Upper lobe of left lung (tissue), 6 donors: ENCODE measurements at regions not wholly inside any gene's neighbourhood (a gene's known extent, or its start where the extent isn't known, plus 50 kb on each side); places are given as distances from the start of the nearest gene placed in this dataset.

Source experiments
- ATAC-seq, 2 donors: fragments of 200-7000 bp; cut with Tn5 transposase; one replicate each; pipeline ENCODE4 v1.9.1; 2022; ENCODE audit warnings: mild to moderate bottlenecking in 2 of 2, moderate library complexity in 2 of 2; ENCODE audit not compliant: low FRiP score in 2 of 2
- DNase-seq, 2 donors: peaks; one replicate each; pipeline ENCODE4 v3.0.0-alpha.2; 2019 to 2020
- H3K27ac ChIP-seq, 4 donors: fragments of 200-600 bp; sonication (generic); one replicate each; pipeline ENCODE4 v1.5.1; 2016 to 2019
- H3K27me3 ChIP-seq, 4 donors: fragments of 200-600 bp; sonication (generic); one replicate each; pipeline ENCODE4 v1.5.1; 2017 to 2019
- H3K36me3 ChIP-seq, 4 donors: fragments of 200-600 bp; sonication (generic); one replicate each; pipeline ENCODE4 v1.5.1; 2016 to 2019
- H3K4me1 ChIP-seq, 4 donors: fragments of 200-600 bp; sonication (generic); one replicate each; pipeline ENCODE4 v1.5.1; 2018 to 2019
- H3K4me3 ChIP-seq, 4 donors: fragments of 200-600 bp; sonication (generic); one replicate each; pipeline ENCODE4 v1.5.1; 2017 to 2019; ENCODE audit warnings: mild to moderate bottlenecking in 2 of 4, moderate library complexity in 1 of 4
- H3K9me3 ChIP-seq, 4 donors: fragments of 200-600 bp; sonication (generic); one replicate each; pipeline ENCODE4 v1.5.1; 2018 to 2019
- EP300 ChIP-seq, 4 donors: sonication (generic); formaldehyde crosslinking; IDR thresholded peaks; one replicate each; pipeline ENCODE4 v1.5.1; 2017; ENCODE audit warnings: antibody characterized with exemption in 4 of 4, control low read depth in 2 of 4
- POLR2A ChIP-seq, 4 donors: fragments of 450-650 bp; IDR thresholded peaks; one replicate each; pipeline ENCODE4 v1.5.1; 2016 to 2017; ENCODE audit warnings: antibody characterized with exemption in 4 of 4, mild to moderate bottlenecking in 2 of 4
- POLR2AphosphoS5 ChIP-seq, 2 donors: sonication (generic); formaldehyde crosslinking; IDR thresholded peaks; one replicate each; pipeline ENCODE4 v1.5.1; 2017; ENCODE audit warnings: antibody characterized with exemption in 2 of 2
- WGBS, 2 donors: methylation state at CpG; one replicate each; pipeline ENCODE4 v1.1.5; 2017 to 2018; 5-methylcytosine and 5-hydroxymethylcytosine counted together
- TF ChIP-seq, protein P1 (sequence below), 6 experiments: fragments of 450-650 bp in 4 of 6; fragments of 200-600 bp in 2 of 6; sonication (generic) in 2 of 6; IDR thresholded peaks; one replicate each; pipeline ENCODE4 v1.5.1; 2016 to 2019; ENCODE audit warnings: antibody characterized with exemption in 6 of 6
- donor health status: DM: no; HTN: no; CAD: no; lungs with moderate emphysema.
- donor health status: DM: no; HTN: yes; CAD: no; lungs with severe emphysema.

DNA sequence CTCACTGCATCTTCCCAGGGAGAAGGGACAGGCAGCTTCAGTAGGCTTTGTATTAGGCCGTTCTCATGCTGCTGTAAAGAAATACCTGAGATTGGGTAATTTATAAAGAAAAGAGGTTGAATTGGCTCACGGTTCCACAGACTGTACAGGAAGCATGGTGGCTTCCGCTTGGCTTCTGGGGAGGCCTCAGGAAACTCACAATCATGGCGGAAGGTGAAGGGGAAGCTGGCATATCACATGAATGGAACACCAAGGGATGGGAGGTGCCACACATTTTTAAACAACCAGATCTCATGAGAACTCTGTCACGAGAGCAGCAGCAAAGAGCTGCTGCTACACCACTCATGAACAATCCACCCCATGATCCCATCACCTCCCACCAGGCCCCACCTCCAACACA, 182.2 kb upstream of the SFSWAP start:
- Histone ChIP-seq H3K27ac (no peak overlapping the region), H3K4me3 (no peak overlapping the region), H3K27me3 (no peaks in the 10 kb centered on the region), H3K9me3 (no peaks in the 10 kb centered on the region), H3K4me1 (no peaks in the 10 kb centered on the region), H3K36me3 (no peaks in the 10 kb centered on the region)
- ATAC-seq (no peak), DNase-seq (no peak)
- TF ChIP-seq EP300 (IDR thresholded peaks at IDR 0.05) (no peak), POLR2A (IDR thresholded peaks at IDR 0.05) (no peak), POLR2AphosphoS5 (IDR thresholded peaks at IDR 0.05) (no peak)
- TF ChIP-seq, protein P1, sequence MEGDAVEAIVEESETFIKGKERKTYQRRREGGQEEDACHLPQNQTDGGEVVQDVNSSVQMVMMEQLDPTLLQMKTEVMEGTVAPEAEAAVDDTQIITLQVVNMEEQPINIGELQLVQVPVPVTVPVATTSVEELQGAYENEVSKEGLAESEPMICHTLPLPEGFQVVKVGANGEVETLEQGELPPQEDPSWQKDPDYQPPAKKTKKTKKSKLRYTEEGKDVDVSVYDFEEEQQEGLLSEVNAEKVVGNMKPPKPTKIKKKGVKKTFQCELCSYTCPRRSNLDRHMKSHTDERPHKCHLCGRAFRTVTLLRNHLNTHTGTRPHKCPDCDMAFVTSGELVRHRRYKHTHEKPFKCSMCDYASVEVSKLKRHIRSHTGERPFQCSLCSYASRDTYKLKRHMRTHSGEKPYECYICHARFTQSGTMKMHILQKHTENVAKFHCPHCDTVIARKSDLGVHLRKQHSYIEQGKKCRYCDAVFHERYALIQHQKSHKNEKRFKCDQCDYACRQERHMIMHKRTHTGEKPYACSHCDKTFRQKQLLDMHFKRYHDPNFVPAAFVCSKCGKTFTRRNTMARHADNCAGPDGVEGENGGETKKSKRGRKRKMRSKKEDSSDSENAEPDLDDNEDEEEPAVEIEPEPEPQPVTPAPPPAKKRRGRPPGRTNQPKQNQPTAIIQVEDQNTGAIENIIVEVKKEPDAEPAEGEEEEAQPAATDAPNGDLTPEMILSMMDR (IDR thresholded peaks at IDR 0.05), result no peak
- WGBS, 2 donors, result 48 to 71% methylated on average over 5 of the region's 5 CpGs

DNA sequence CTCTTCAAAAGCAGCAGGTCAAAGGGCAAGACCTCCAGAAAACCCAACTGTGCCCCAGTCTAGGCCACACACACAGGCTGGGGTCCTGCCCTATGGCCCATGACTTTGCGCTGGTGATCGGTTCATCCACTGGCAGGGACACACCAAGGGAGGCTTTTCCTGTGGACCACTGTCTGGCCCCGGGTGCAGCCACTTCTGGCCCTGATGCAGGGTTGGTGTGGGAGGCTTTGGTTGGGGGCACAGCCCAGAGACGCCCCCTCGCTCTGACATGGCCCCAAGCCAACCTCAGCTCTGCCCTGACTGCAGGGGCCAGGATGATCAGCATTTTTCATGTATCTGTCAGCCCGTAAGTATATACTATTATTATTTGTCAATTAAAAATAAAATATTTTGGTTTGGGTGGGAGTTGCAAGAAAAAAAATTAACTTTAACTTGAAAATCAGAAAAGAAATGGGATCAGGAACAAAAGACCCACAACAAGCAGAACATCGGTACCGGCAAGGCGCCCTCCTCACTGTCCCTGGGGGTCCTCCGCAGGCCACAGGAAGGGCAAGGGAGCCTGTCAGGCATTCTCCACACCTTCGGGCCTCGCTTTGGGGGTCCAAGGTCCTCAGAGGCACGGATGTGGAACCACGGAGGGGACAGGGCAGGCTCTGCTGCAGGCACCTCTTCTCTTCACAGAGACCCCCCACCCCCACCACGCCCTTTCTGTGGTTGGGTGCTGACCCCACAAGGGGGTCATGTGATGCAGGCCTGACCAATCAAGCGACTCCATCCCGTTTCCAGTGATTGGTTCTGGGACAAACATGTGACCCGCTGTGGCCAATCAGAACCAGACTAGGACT, 181.5 kb upstream of the SFSWAP start:
- no peaks in the 10 kb centered on the region for H3K4me1 ChIP-seq
- 88 to 92% methylated on average over 13 to 18 of the region's 18 CpGs for WGBS, 2 donors
- no peak for TF ChIP-seq POLR2AphosphoS5 (IDR thresholded peaks at IDR 0.05)
- TF ChIP-seq, protein P1 (IDR thresholded peaks at IDR 0.05), result no peak
- H3K9me3 ChIP-seq, result no peaks in the 10 kb centered on the region
- H3K4me3 ChIP-seq, result no peak overlapping the region
- ATAC-seq, result no peak
- no peaks in the 10 kb centered on the region for H3K27me3 ChIP-seq
- no peak overlapping the region for H3K27ac ChIP-seq
- H3K36me3 ChIP-seq, result no peaks in the 10 kb centered on the region
- no peak for DNase-seq

DNA sequence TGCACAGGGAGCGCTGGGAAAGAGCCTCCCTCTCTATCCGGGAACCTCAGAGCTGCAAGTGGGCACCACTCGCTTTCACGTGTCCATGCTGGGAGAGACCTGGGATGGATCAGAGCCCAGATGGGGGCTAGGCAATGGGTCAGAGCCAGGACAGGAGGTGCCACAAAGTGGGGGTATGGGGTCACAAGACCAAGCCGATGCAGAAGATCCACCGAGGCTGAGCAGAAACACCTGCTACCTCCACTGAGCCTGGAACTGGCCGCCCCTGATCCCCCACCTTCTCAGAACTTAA, 180.9 kb upstream of the SFSWAP start:
- WGBS, 2 donors, result 92 to 96% methylated on average over 5 to 7 of the region's 7 CpGs
- Histone ChIP-seq H3K36me3 (no peaks in the 10 kb centered on the region), H3K9me3 (no peaks in the 10 kb centered on the region), H3K27ac (no peak overlapping the region), H3K4me1 (no peaks in the 10 kb centered on the region), H3K27me3 (no peaks in the 10 kb centered on the region), H3K4me3 (no peak overlapping the region)
- TF ChIP-seq, protein P1 (IDR thresholded peaks at IDR 0.05), result no peak
- no peak for TF ChIP-seq POLR2A (IDR thresholded peaks at IDR 0.05)
- no peak for TF ChIP-seq EP300 (IDR thresholded peaks at IDR 0.05)
- TF ChIP-seq POLR2AphosphoS5 (IDR thresholded peaks at IDR 0.05), result no peak
- DNase-seq, result no peak
- ATAC-seq, result no peak

DNA sequence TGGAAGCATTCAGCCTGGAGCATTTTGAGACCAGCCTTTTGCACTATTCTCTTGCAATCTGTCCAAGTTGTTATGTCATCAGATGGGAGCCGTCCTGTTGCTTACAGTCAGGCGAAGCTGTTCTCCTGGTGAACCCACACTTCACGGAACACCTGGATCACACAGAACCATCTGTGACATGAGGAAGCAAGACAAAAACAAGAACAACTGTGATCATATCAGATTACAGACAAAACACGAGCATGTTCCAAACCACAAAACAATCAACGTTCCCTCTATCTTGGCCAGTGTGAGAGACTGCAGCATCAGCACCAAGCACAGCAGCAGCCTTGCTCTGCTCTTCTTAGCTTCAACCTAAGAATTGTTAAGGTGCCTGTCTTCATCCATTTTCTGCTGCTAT, 180.5 kb upstream of the SFSWAP start:
- Histone ChIP-seq H3K36me3 (no peaks in the 10 kb centered on the region), H3K27ac (no peak overlapping the region), H3K9me3 (no peaks in the 10 kb centered on the region), H3K4me1 (no peaks in the 10 kb centered on the region), H3K27me3 (no peaks in the 10 kb centered on the region), H3K4me3 (no peak overlapping the region)
- 37 to 45% methylated on average over 5 of the region's 5 CpGs for WGBS, 2 donors
- ATAC-seq, result no peak
- TF ChIP-seq POLR2A (IDR thresholded peaks at IDR 0.05) (no peak), EP300 (IDR thresholded peaks at IDR 0.05) (no peak), POLR2AphosphoS5 (IDR thresholded peaks at IDR 0.05) (no peak)
- DNase-seq, result no peak

DNA sequence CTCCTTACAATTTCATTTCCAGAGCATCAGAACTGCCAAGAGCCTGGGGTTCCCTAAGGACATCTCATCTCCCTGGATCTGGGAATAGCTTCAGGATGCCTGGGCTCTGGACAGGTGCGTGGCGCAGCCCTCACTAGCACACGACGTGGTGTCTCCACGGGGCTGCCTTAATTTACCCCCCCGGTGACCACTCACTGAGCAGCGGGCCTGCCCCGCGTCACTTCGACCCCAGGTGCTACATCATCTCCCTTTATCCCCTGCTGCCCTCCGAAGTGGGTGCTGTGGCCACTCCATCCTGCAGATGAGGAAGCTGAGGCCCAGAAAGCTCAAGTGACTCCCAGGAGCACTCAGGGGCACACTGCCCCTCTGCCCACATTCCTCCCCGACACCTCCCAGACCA, 177.8 kb upstream of the SFSWAP start:
- ATAC-seq (no peak), DNase-seq (no peak)
- 84 to 89% methylated on average over 11 to 12 of the region's 12 CpGs for WGBS, 2 donors

More for the DNA sequence above, 177.8 kb upstream of the SFSWAP start:
- TF ChIP-seq EP300 (IDR thresholded peaks at IDR 0.05), result no peak
- no peak for TF ChIP-seq POLR2A (IDR thresholded peaks at IDR 0.05)
- TF ChIP-seq POLR2AphosphoS5 (IDR thresholded peaks at IDR 0.05), result no peak
- TF ChIP-seq, protein P1 (IDR thresholded peaks at IDR 0.05), result no peak
- Histone ChIP-seq H3K27ac (no peak overlapping the region), H3K27me3 (no peaks in the 10 kb centered on the region), H3K4me1 (no peaks in the 10 kb centered on the region), H3K4me3 (no peak overlapping the region), H3K36me3 (no peaks in the 10 kb centered on the region), H3K9me3 (no peaks in the 10 kb centered on the region)
